Activated naive CD8-positive, alpha-beta T cell treated with anti-CD3 and anti-CD28 coated beads, Interleukin-2, amount 50 U/mL, for 24 hours (primary cell): ENCODE measurements at regions not wholly inside any gene's neighbourhood (a gene's known extent, or its start where the extent isn't known, plus 50 kb on each side); places are given as distances from the start of the nearest gene placed in this dataset.

Experiments used
- ATAC-seq: fragments of 150-1000 bp; cut with Tn5 transposase; one replicate; pipeline ENCODE4 v1.10.0; 2021
- DNase-seq: peaks from one replicate; pipeline ENCODE4 v3.0.0; 2021
- H3K27ac Mint-ChIP-seq: one replicate; pipeline ENCODE4 v1.8.0; 2021; ENCODE audit warnings: mild to moderate bottlenecking, mixed read lengths
- H3K27me3 Mint-ChIP-seq: one replicate; pipeline ENCODE4 v1.8.0; 2021; ENCODE audit warnings: mixed read lengths
- H3K36me3 Mint-ChIP-seq: one replicate; pipeline ENCODE4 v1.8.0; 2021; ENCODE audit warnings: low read depth, mixed read lengths
- H3K4me1 Mint-ChIP-seq: one replicate; pipeline ENCODE4 v1.8.0; 2021; ENCODE audit warnings: mixed read lengths
- H3K4me3 Mint-ChIP-seq: one replicate; pipeline ENCODE4 v1.8.0; 2021; ENCODE audit warnings: mild to moderate bottlenecking, moderate library complexity, mixed read lengths
- H3K9me3 Mint-ChIP-seq: one replicate; pipeline ENCODE4 v1.8.0; 2021; ENCODE audit warnings: mixed read lengths

- Mint-ChIP-seq H3K4me1 (no peaks in the 10 kb centered on the region), H3K36me3 (no peaks in the 10 kb centered on the region), H3K9me3 (no peaks in the 10 kb centered on the region), H3K4me3 (no peak overlapping the region), H3K27me3 (peaks cover 5% of the 10 kb centered on the region), H3K27ac (no peak overlapping the region)
- no peak for DNase-seq
- no peak for ATAC-seq
These were observed 95.2 kb upstream of the C3orf80 start for GRCh38 chr3:160130071-160130470.

GRCh38 chr3:160130950-160131349 is 94.3 kb upstream of the C3orf80 start:
- H3K27ac Mint-ChIP-seq, result no peak overlapping the region
- H3K36me3 Mint-ChIP-seq, result no peaks in the 10 kb centered on the region
- ATAC-seq (no peak), DNase-seq (no peak)
- H3K4me1 Mint-ChIP-seq, result no peaks in the 10 kb centered on the region
- no peaks in the 10 kb centered on the region for H3K9me3 Mint-ChIP-seq
- no peak overlapping the region for H3K4me3 Mint-ChIP-seq
- peaks cover 5% of the 10 kb centered on the region for H3K27me3 Mint-ChIP-seq

- Mint-ChIP-seq H3K9me3 (no peaks in the 10 kb centered on the region), H3K4me3 (no peak overlapping the region), H3K36me3 (no peaks in the 10 kb centered on the region), H3K4me1 (peaks cover 2% of the 10 kb centered on the region), H3K27ac (no peak overlapping the region), H3K27me3 (peaks cover 5% of the 10 kb centered on the region)
- DNase-seq (no peak), ATAC-seq (no peak)
These were observed 93.0 kb upstream of the C3orf80 start for GRCh38 chr3:160132226-160132625.

DNA sequence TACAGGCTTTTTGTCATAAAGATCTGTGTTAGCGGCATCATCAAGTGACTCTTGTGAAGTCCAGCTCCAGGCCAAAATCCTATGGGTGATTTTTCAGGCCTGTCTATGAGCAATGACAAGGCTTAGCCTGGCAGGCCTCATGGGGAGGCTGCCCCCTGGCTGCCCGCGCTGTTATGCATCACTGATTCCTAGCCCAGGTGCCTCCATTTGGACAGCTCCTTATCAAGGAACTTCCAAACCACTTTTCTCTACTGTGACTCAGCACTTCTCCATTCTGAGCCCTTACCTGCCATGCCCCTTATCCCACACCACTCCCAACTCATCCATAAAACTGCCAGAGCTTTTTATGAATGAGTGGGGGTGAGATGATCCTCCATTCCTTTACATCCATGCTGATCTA is 91.5 kb upstream of the C3orf80 start:
- ATAC-seq (no peak), DNase-seq (no peak)
- Mint-ChIP-seq H3K36me3 (no peaks in the 10 kb centered on the region), H3K4me1 (peaks cover 2% of the 10 kb centered on the region), H3K4me3 (no peak overlapping the region), H3K27me3 (peaks cover 3% of the 10 kb centered on the region), H3K27ac (no peak overlapping the region), H3K9me3 (no peaks in the 10 kb centered on the region)

DNA sequence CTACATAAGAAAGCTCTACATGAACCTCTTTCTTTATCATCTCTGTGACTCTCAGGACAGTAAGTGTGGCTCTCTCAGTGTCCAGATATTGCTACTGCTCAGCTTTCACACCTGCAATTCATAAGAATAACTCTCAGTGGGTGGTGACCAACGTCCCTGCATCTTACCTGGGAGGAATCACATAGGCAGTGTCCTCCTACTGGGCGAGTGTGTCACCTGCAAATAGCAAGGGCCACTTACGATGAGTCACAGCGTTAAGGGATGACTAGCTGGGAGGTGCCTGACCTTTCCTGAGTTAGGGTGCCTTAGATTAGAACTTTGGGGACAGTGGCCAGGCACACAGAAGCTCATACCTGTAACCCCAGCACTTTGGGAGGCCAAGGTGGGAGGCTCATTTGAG is 90.8 kb upstream of the C3orf80 start:
- Mint-ChIP-seq H3K27me3 (peaks cover 3% of the 10 kb centered on the region), H3K27ac (no peak overlapping the region), H3K36me3 (no peaks in the 10 kb centered on the region), H3K4me3 (no peak overlapping the region), H3K4me1 (peaks cover 2% of the 10 kb centered on the region), H3K9me3 (no peaks in the 10 kb centered on the region)
- DNase-seq (no peak), ATAC-seq (no peak)

DNA sequence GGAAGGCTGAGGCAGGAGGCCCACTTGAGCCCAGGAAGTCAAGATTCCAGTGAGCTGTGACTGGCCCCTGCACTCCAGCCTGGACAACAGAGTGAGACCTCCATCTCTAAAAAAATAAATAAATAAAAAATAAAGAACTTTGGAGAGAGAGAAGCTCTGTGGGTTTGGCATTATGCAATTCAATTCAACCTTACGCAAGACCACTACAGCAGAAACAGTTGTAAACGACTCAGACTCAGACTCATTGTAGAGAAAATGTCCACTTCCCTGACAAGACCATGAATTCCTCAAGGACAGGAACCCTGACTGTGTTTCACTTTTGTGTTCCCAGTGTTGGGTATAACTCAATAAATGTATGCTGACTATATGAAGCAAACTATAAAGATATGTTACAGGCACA is 90.3 kb upstream of the C3orf80 start:
- Mint-ChIP-seq H3K27me3 (peaks cover 3% of the 10 kb centered on the region), H3K4me1 (peaks cover 2% of the 10 kb centered on the region), H3K27ac (no peak overlapping the region), H3K36me3 (no peaks in the 10 kb centered on the region), H3K4me3 (no peak overlapping the region), H3K9me3 (no peaks in the 10 kb centered on the region)
- ATAC-seq (no peak), DNase-seq (no peak)

GRCh38 chr3:160135851-160136250 is 89.4 kb upstream of the C3orf80 start:
- ATAC-seq (no peak), DNase-seq (no peak)
- Mint-ChIP-seq H3K27ac (no peak overlapping the region), H3K9me3 (no peaks in the 10 kb centered on the region), H3K27me3 (peaks cover 2% of the 10 kb centered on the region), H3K4me3 (no peak overlapping the region), H3K36me3 (peaks cover 4% of the 10 kb centered on the region), H3K4me1 (peaks cover 6% of the 10 kb centered on the region)

GRCh38 chr3:160136421-160136820 is 88.8 kb upstream of the C3orf80 start:
- peaks cover 5% of the 10 kb centered on the region for H3K36me3 Mint-ChIP-seq
- DNase-seq (no peak), ATAC-seq (no peak)
- H3K4me3 Mint-ChIP-seq, result no peak overlapping the region
- no peaks in the 10 kb centered on the region for H3K27me3 Mint-ChIP-seq
- H3K4me1 Mint-ChIP-seq, result peaks cover 8% of the 10 kb centered on the region
- H3K9me3 Mint-ChIP-seq, result no peaks in the 10 kb centered on the region
- no peak overlapping the region for H3K27ac Mint-ChIP-seq

DNA sequence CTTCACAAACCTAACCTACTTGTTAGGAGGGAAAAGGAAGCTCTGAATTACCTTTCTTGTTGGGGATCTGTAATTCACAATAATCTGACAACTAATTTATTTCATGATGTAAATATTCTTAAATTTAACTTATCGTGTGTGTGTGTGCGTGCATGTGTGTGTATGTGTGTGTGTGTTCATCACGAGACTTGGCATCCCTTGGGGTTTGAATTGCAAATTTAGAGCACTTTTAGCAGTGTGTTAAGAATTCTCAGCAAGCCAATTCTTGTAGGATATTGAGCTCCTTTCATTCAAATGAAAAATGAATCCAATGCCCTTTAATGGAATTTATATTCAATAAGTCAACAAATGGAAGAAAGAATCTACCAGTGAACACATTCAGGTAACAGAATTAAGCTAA is 85.9 kb upstream of the C3orf80 start:
- Mint-ChIP-seq H3K4me1 (peaks cover 8% of the 10 kb centered on the region), H3K9me3 (peaks cover 15% of the 10 kb centered on the region)
- ATAC-seq, result no peak

DNA sequence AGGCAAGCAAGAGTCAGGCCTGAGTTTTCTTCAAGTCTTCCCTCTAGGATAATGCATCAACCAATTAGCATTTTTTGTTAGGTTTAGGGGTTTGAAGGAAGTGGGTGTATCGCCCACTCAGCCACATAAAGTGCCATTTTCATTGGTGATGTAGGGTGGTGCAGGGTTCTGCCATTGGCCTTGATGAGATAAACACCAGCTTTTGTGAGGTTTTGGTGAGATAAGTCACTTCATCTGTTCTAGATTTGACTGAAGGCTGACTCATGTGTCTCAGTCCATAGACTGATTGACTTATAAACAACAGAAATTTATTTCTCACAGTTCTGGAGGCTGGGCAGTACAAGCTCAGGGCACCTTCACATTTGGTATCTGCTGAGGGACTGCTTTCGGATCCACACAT is 84.5 kb upstream of the C3orf80 start:
- no peaks in the 10 kb centered on the region for H3K27me3 Mint-ChIP-seq
- ATAC-seq (peak; percentile 91), DNase-seq (no peak)
- H3K4me1 Mint-ChIP-seq, result peaks cover 8% of the 10 kb centered on the region
- H3K9me3 Mint-ChIP-seq, result peaks cover 15% of the 10 kb centered on the region
- no peak overlapping the region for H3K27ac Mint-ChIP-seq
- H3K36me3 Mint-ChIP-seq, result peaks cover 5% of the 10 kb centered on the region
- no peak overlapping the region for H3K4me3 Mint-ChIP-seq

More for the DNA sequence above, 85.9 kb upstream of the C3orf80 start:
- no peak for DNase-seq
- Mint-ChIP-seq H3K27me3 (no peaks in the 10 kb centered on the region), H3K36me3 (peaks cover 5% of the 10 kb centered on the region), H3K27ac (no peak overlapping the region), H3K4me3 (no peak overlapping the region)

DNA sequence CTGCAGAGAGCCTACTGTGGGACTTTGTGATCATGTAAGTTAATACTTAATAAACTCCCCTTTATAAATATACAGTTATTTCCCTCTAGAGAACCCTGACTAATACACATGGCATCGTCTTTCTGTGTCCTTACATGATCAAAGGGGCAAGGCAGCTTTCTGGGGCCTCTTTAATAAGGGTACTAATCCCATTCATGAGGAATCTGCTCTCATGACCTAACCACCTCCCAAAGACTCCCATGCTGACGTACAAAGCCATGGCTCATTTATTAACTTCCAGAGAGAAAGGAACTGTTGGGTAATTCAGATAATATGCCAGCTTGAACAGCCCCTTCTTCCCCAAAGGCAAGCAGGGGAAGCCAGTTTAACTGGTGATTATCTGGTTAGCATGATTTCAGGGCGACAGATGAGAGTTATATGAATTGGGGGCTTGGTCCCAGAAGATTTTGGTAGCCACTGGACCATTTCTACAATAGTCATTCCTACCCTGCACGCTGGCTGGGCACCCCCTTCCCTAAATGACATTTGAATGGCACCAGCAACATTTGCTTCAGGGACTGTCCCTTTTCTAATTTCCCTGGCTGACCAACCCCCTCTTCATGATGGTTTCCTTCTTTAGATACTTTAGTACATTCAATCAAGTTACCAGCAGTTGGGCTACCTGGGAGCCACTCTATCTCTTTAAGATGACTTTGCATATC is 83.6 kb upstream of the C3orf80 start:
- Mint-ChIP-seq H3K27me3 (no peaks in the 10 kb centered on the region), H3K9me3 (peaks cover 15% of the 10 kb centered on the region), H3K27ac (no peak overlapping the region), H3K36me3 (peaks cover 5% of the 10 kb centered on the region), H3K4me3 (no peak overlapping the region), H3K4me1 (peaks cover 7% of the 10 kb centered on the region)
- DNase-seq, result no peak
- ATAC-seq, result no peak

- Mint-ChIP-seq H3K27me3 (no peaks in the 10 kb centered on the region), H3K9me3 (peaks cover 15% of the 10 kb centered on the region), H3K36me3 (peaks cover 5% of the 10 kb centered on the region), H3K4me3 (no peak overlapping the region), H3K4me1 (peaks cover 7% of the 10 kb centered on the region), H3K27ac (no peak overlapping the region)
- no peak for ATAC-seq
- DNase-seq, result no peak
These were observed 81.7 kb upstream of the C3orf80 start for GRCh38 chr3:160143482-160143881.

DNA sequence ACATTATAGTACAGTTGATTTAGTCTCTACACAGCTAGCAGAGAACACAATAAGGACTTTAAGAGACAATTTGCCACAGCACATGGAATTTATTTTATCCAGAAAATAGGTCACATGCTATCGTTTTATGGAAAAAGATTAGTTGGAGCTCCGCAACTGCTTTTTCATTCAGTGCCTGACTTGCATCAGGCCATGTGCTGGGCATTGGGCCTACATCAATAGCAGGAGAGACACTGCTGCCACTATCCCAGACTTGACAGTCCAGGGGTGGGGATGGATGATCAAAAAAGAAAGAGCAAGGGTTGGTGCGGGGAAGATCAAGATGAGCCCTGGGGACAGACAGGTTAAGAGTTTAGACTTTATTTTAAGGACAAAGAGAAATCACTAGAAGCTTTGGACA is 75.2 kb upstream of the C3orf80 start:
- Mint-ChIP-seq H3K36me3 (no peaks in the 10 kb centered on the region), H3K27ac (no peak overlapping the region), H3K9me3 (no peaks in the 10 kb centered on the region), H3K4me1 (peaks cover 5% of the 10 kb centered on the region), H3K4me3 (no peak overlapping the region), H3K27me3 (peaks cover 4% of the 10 kb centered on the region)
- DNase-seq (no peak), ATAC-seq (no peak)

DNA sequence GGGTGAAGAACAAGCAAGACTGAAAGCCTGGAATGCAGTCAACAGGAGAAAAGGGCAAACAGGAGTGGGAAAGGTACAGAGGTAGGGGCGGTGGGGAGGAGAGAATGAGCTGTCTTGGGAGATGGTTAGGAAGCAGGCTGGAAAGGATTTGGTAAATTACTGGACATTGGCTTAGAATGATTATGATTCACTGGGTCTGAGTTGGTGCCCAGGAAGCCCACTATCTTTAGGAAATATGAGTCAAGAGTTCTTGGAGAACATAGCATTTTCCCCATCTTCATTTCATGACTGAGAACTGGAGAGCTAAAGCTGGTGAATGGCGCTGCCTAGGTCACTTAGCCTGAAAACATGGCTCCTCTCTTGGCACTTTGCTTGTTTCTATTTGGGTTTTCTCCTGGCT is 74.7 kb upstream of the C3orf80 start:
- ATAC-seq (no peak), DNase-seq (no peak)
- Mint-ChIP-seq H3K4me3 (no peak overlapping the region), H3K9me3 (no peaks in the 10 kb centered on the region), H3K27ac (no peak overlapping the region), H3K27me3 (peaks cover 5% of the 10 kb centered on the region), H3K4me1 (peaks cover 5% of the 10 kb centered on the region), H3K36me3 (no peaks in the 10 kb centered on the region)

- Mint-ChIP-seq H3K4me3 (no peak overlapping the region), H3K9me3 (no peaks in the 10 kb centered on the region), H3K4me1 (peaks cover 5% of the 10 kb centered on the region), H3K27me3 (peaks cover 8% of the 10 kb centered on the region), H3K36me3 (no peaks in the 10 kb centered on the region), H3K27ac (no peak overlapping the region)
- DNase-seq (no peak), ATAC-seq (no peak)
These were observed 72.6 kb upstream of the C3orf80 start for GRCh38 chr3:160152638-160153037.

GRCh38 chr3:160154033-160154432 is 71.2 kb upstream of the C3orf80 start:
- DNase-seq (no peak), ATAC-seq (peak; percentile 76)
- no peak overlapping the region for H3K27ac Mint-ChIP-seq
- H3K27me3 Mint-ChIP-seq, result peaks cover 8% of the 10 kb centered on the region
- no peak overlapping the region for H3K4me3 Mint-ChIP-seq
- H3K9me3 Mint-ChIP-seq, result no peaks in the 10 kb centered on the region
- no peaks in the 10 kb centered on the region for H3K36me3 Mint-ChIP-seq
- H3K4me1 Mint-ChIP-seq, result peaks cover 5% of the 10 kb centered on the region
